ENCODE measurements at regions not wholly inside any gene's neighbourhood (a gene's known extent, or its start where the extent isn't known, plus 50 kb on each side); places are given as distances from the start of the nearest gene placed in this dataset.

DNA sequence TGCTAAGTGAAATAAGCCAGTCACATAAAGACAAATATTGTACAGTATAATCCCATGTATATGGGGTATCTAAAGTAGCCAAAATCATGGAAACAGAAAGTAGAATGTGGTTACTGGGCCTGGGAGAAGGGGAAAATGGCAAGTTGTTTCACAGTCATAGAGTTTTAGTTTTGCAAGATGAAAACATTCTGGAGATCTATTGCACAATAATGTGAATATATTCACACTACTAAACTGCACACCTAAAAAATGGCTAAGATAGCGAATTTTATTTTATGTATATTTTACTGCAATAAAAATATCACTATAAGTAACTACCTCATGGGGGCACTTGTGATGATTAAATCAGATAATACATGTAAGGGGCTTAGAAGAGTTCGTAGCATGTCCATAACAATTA is 72.0 kb upstream of the ARHGAP32 start:
- Histone ChIP-seq H4K20me1 (ENCODE audit: insufficient read depth, low read length, poor library complexity, severe bottlenecking) (no peaks in the 10 kb centered on the region), H3K9ac (ENCODE audit: low read depth, low read length, poor library complexity, severe bottlenecking) (no peak overlapping the region), H3K4me3 (ENCODE audit: low read length, poor library complexity, severe bottlenecking) (no peak overlapping the region), H2AFZ (ENCODE audit: low read length) (no peak overlapping the region), H3K27me3 (ENCODE audit: insufficient read depth, low read length, poor library complexity, severe bottlenecking) (no peaks in the 10 kb centered on the region), H3K79me2 (ENCODE audit: insufficient read depth, low read length) (peaks cover 95% of the 10 kb centered on the region), H3K9me3 (ENCODE audit: insufficient read depth, low read depth, low read length) (no peaks in the 10 kb centered on the region), H3F3A (ENCODE audit: low read depth) (peaks cover 6% of the 10 kb centered on the region; the same call in 1 of the 2 replicates), H3K36me3 (ENCODE audit: insufficient read depth, low read length) (no peaks in the 10 kb centered on the region), H3K4me2 (ENCODE audit: low read depth, low read length, poor library complexity, severe bottlenecking) (no peak overlapping the region), H3K9me2 (replicated peaks; ENCODE audit: low read depth, low read length) (no peaks in the 10 kb centered on the region), H3K4me1 (ENCODE audit: insufficient read depth, low read length, poor library complexity, severe bottlenecking) (peaks cover 75% of the 10 kb centered on the region)
- TF ChIP-seq EZH2phosphoT487 (IDR thresholded peaks at IDR 0.05; ENCODE audit: borderline replicate concordance) = no peak
- TF ChIP-seq, protein P1, sequence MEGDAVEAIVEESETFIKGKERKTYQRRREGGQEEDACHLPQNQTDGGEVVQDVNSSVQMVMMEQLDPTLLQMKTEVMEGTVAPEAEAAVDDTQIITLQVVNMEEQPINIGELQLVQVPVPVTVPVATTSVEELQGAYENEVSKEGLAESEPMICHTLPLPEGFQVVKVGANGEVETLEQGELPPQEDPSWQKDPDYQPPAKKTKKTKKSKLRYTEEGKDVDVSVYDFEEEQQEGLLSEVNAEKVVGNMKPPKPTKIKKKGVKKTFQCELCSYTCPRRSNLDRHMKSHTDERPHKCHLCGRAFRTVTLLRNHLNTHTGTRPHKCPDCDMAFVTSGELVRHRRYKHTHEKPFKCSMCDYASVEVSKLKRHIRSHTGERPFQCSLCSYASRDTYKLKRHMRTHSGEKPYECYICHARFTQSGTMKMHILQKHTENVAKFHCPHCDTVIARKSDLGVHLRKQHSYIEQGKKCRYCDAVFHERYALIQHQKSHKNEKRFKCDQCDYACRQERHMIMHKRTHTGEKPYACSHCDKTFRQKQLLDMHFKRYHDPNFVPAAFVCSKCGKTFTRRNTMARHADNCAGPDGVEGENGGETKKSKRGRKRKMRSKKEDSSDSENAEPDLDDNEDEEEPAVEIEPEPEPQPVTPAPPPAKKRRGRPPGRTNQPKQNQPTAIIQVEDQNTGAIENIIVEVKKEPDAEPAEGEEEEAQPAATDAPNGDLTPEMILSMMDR (conservative IDR thresholded peaks at IDR 0.05; ENCODE audit: low read length) = no peak

DNA sequence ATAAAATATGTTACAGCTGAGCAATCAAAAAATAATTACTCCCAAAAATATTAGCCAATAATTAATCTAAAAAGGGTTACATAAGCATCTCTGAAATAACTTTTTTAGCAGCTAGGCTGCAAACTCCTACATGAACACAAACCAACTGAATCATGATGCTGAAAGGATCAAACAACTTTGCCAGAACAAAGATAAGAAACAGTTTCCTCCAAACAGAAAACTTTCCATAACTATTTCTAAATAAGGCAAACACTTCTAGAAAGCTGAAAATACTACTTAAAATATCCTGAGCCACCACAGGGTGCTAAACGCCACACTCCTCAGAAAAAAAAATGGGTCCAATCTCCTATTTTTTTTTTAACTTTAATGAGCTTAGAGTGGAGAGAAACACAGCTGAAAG is 68.6 kb upstream of the ARHGAP32 start:
- Histone ChIP-seq H2AFZ (ENCODE audit: low read length) (no peak overlapping the region; the same call in 1 of the 2 replicates), H3K9me2 (replicated peaks; ENCODE audit: low read depth, low read length) (no peaks in the 10 kb centered on the region), H3K27me3 (ENCODE audit: insufficient read depth, low read length, poor library complexity, severe bottlenecking) (no peaks in the 10 kb centered on the region), H3K9ac (ENCODE audit: low read depth, low read length, poor library complexity, severe bottlenecking) (peak overlapping the region; percentile 55), H3K36me3 (ENCODE audit: insufficient read depth, low read length) (no peaks in the 10 kb centered on the region), H3K4me2 (ENCODE audit: low read depth, low read length, poor library complexity, severe bottlenecking) (peak overlapping the region; percentile 68), H3F3A (ENCODE audit: low read depth) (no peaks in the 10 kb centered on the region), H4K20me1 (ENCODE audit: insufficient read depth, low read length, poor library complexity, severe bottlenecking) (no peaks in the 10 kb centered on the region), H3K79me2 (ENCODE audit: insufficient read depth, low read length) (peaks cover 91% of the 10 kb centered on the region), H3K4me3 (ENCODE audit: low read length, poor library complexity, severe bottlenecking) (peak overlapping the region; percentile 48), H3K9me3 (ENCODE audit: insufficient read depth, low read depth, low read length) (no peaks in the 10 kb centered on the region), H3K4me1 (ENCODE audit: insufficient read depth, low read length, poor library complexity, severe bottlenecking) (peaks cover 55% of the 10 kb centered on the region)
- TF ChIP-seq, protein P1 (conservative IDR thresholded peaks at IDR 0.05; ENCODE audit: low read length) = no peak
- no peak for TF ChIP-seq EZH2phosphoT487 (IDR thresholded peaks at IDR 0.05; ENCODE audit: borderline replicate concordance)

DNA sequence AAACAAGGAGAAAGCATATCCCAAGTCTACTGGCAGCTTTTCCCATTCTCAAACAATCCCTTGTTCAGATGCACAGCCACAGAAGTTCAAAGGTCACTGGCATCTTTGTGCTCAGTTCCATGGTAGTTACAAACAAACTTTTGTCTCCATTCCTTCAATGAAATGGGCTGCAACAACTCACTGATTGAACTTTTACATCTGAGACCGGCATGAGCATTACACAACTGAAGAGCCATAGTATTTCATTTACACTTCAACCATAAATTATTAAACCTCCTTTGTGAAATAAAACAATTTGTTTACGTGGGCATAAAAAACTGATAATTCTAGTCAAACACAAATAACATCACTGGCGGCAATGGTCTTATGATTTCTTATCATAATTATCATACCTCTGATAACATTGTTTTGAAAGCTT is 67.8 kb upstream of the ARHGAP32 start:
- TF ChIP-seq, protein P1 (conservative IDR thresholded peaks at IDR 0.05; ENCODE audit: low read length) = no peak
- TF ChIP-seq EZH2phosphoT487 (IDR thresholded peaks at IDR 0.05; ENCODE audit: borderline replicate concordance) = no peak
- H3K4me2 ChIP-seq (ENCODE audit: low read depth, low read length, poor library complexity, severe bottlenecking) = peak overlapping the region; percentile 21

More for the DNA sequence above, 67.8 kb upstream of the ARHGAP32 start:
- Histone ChIP-seq H3K27me3 (ENCODE audit: insufficient read depth, low read length, poor library complexity, severe bottlenecking) (no peaks in the 10 kb centered on the region), H4K20me1 (ENCODE audit: insufficient read depth, low read length, poor library complexity, severe bottlenecking) (no peaks in the 10 kb centered on the region), H3K9me3 (ENCODE audit: insufficient read depth, low read depth, low read length) (no peaks in the 10 kb centered on the region), H3K36me3 (ENCODE audit: insufficient read depth, low read length) (no peaks in the 10 kb centered on the region), H3K79me2 (ENCODE audit: insufficient read depth, low read length) (peaks cover 91% of the 10 kb centered on the region), H3K4me1 (ENCODE audit: insufficient read depth, low read length, poor library complexity, severe bottlenecking) (peaks cover 49% of the 10 kb centered on the region), H3F3A (ENCODE audit: low read depth) (no peaks in the 10 kb centered on the region), H3K9me2 (replicated peaks; ENCODE audit: low read depth, low read length) (no peaks in the 10 kb centered on the region), H2AFZ (ENCODE audit: low read length) (no peak overlapping the region), H3K4me3 (ENCODE audit: low read length, poor library complexity, severe bottlenecking) (no peak overlapping the region), H3K9ac (ENCODE audit: low read depth, low read length, poor library complexity, severe bottlenecking) (no peak overlapping the region)
